ENCODE measurements at regions not wholly inside any gene's neighbourhood (a gene's known extent, or its start where the extent isn't known, plus 50 kb on each side); places are given as distances from the start of the nearest gene placed in this dataset.

GRCh38 chr5:104734046-104734445, 1171.5 kb upstream of the NUDT12 start:
- CTCF ChIA-PET, result no interaction called here
- dilution Hi-C loops (cut with HindIII; ENCODE audit: low sequenced_read_pairs, unreplicated experiment) (no loop called here), intact Hi-C loops (cut with micrococcal nuclease) (loop anchor here (5.0 kb wide), 1 partner anchor 103 kb away; no protein-coding TSS in a partner anchor), in situ Hi-C loops (cut with MboI; ENCODE audit: low sequenced_read_pairs) (no loop called here)
- no peak overlapping the region for H4K8ac ChIP-seq (ENCODE audit: low read depth in 2 of 2, low read length in 2 of 2)
- H2AK9ac ChIP-seq (replicated peaks; ENCODE audit: low read depth, low read length, poor library complexity), result no peak overlapping the region
- no peak overlapping the region for H4K5ac ChIP-seq (ENCODE audit: low read depth, low read length)
- no peaks in the 10 kb centered on the region for H3K36me3 ChIP-seq (ENCODE audit: control insufficient read depth, insufficient read depth, low read length)
- H2BK20ac ChIP-seq (ENCODE audit: low read depth, low read length), result no peak overlapping the region
- no TSS peak for BruUV-seq (replicated peaks)
- H3K27me3 ChIP-seq (ENCODE audit: control insufficient read depth, insufficient read depth, low read length), result no peaks in the 10 kb centered on the region
- no peak overlapping the region for H3K14ac ChIP-seq (replicated peaks; ENCODE audit: low read depth, low read length)
- no peaks in the 10 kb centered on the region for H3K79me1 ChIP-seq (ENCODE audit: low read depth in 1 of 2, low read length in 2 of 2)
- no peak for TF ChIP-seq POLR2A (IDR thresholded peaks at IDR 0.05; ENCODE audit: low read depth, low read length)
- TF ChIP-seq SMC3 (IDR thresholded peaks at IDR 0.05; ENCODE audit: low read depth, low read length), result no peak
- no peaks in the 10 kb centered on the region for H3K9me3 ChIP-seq (ENCODE audit: control insufficient read depth, insufficient read depth, low read length)
- H2AK5ac ChIP-seq (ENCODE audit: low read depth, low read length), result no peak overlapping the region
- H3K4me1 ChIP-seq (ENCODE audit: control insufficient read depth, insufficient read depth, low read length), result no peaks in the 10 kb centered on the region
- no peak overlapping the region for H3K9ac ChIP-seq (ENCODE audit: low read depth, low read length)
- H3K56ac ChIP-seq (ENCODE audit: extremely low read depth, insufficient read depth, low read length), result no peak overlapping the region
- H4K91ac ChIP-seq (ENCODE audit: insufficient read depth, low read depth, low read length), result no peak overlapping the region
- POLR2A ChIA-PET (ENCODE audit: unreplicated experiment), result no interaction called here
- WGBS, 2 experiments (ENCODE audit: extremely low coverage in 2 of 2, insufficient read length in 1 of 2), result no CpG with 5 or more reads among the region's 2 CpGs
- H3K4me2 ChIP-seq (ENCODE audit: low read depth, low read length), result no peak overlapping the region
- no peak overlapping the region for H3K4ac ChIP-seq (ENCODE audit: low read depth, low read length)
- no peak for ATAC-seq (ENCODE audit: low read depth)
- H2BK5ac ChIP-seq (ENCODE audit: low read depth, low read length, poor library complexity, severe bottlenecking), result no peak overlapping the region
- no peak overlapping the region for H3K4me3 ChIP-seq (ENCODE audit: insufficient read depth, low read depth, low read length)
- H2AFZ ChIP-seq (replicated peaks; ENCODE audit: low read length, poor library complexity), result no peak overlapping the region
- H2BK15ac ChIP-seq (ENCODE audit: low read depth, low read length), result no peak overlapping the region
- no peak overlapping the region for H3K27ac ChIP-seq (ENCODE audit: insufficient read depth, low read length)
- H4K20me1 ChIP-seq (ENCODE audit: insufficient read depth, low read length), result no peaks in the 10 kb centered on the region
- no peak overlapping the region for H3K23ac ChIP-seq (ENCODE audit: low read depth, low read length)
- no peak overlapping the region for H3K18ac ChIP-seq (ENCODE audit: low read depth, low read length)
- no peak for DNase-seq
- H2BK120ac ChIP-seq (ENCODE audit: low read depth, low read length), result no peak overlapping the region
- H3K9me1 ChIP-seq (ENCODE audit: insufficient read depth, low read length), result no peaks in the 10 kb centered on the region

Measured in IMR-90 (cell line).